ENCODE measurements at regions not wholly inside any gene's neighbourhood (a gene's known extent, or its start where the extent isn't known, plus 50 kb on each side); places are given as distances from the start of the nearest gene placed in this dataset.
"Not testable (repeated sequence)": the region's sequence is repeated elsewhere in the genome, so short reads cannot be mapped to it uniquely, and the experiment has no call there.

DNA sequence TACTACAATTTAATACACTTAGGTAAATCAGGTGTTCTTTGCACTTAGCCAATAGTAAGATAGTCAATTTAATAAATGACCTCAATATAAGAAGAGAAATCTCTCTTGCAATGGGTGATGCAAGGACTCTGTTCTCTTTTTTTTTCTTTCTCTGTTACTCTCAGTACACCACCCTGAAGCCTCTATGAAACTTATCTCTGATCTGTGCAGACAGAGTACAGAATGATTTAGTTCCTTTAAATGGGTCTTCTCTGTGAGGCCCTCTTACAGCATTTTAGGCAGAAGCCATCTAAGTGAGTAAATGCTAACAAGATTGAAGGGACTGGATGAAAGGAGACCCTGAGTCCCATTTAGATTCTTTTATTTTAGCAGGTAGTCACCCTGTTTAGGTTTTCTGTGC lies 312.8 kb downstream of the RFPL4B start:
- DNase-seq (ENCODE audit: low spot score), result no peak

DNA sequence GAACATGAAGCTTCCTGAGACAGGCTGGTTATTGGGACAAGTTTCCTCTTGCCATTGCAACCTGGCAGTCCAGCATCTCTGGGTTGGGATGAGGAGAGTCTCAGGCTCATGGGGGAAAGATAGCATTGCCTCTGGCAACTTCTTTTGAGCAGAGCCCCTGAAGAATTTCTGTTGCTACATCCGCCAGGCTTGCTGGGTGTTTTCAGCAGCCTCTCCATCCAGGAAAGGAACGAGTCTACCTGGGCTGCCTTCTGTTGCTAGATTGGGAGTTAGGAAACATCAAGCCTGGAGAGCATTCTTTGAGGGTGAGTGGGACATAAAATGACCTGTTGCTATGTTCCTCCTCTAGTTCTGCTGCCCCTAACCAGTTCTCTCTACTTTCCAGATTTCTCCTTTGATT lies 313.5 kb downstream of the RFPL4B start:
- no peak for DNase-seq (ENCODE audit: low spot score)

DNA sequence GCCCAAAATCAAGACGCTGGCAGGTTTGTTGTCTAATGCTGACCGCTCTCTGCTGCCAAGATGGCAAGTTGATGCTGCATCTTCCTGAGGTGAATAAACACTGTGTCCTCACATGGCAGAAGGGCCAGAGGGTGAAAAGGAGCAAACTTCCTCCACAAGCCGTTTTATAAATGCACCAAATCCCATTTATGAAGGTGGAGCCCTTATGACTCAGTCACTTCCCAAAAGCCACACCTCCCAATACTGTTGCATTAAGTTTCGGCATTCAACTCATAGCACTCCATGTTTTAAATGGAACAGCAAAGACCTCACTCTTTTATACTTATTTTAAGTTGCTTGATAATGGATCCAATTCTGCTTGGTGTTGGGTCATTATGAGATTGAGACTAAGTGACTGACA lies 316.6 kb downstream of the RFPL4B start:
- DNase-seq (ENCODE audit: low spot score), result no peak

DNA sequence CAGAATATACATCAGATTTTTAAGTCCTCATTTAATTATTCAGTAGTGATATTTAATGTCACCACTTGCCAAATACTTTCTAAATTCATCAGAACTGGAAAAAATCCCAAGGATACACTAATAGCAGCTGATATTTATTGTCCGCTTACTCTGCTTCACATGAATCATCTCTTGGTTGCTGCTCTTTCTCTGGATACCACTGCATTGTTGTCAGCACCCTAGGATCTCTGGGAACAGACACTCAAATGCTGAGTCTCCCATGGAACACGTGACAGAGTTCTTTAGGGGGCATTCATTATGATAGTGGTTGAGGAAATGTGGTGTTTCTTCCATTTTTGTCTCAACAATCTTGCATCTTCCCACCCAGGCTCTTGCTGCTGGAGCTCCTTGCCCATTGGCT lies 318.0 kb downstream of the RFPL4B start:
- DNase-seq (ENCODE audit: low spot score), result no peak

DNA sequence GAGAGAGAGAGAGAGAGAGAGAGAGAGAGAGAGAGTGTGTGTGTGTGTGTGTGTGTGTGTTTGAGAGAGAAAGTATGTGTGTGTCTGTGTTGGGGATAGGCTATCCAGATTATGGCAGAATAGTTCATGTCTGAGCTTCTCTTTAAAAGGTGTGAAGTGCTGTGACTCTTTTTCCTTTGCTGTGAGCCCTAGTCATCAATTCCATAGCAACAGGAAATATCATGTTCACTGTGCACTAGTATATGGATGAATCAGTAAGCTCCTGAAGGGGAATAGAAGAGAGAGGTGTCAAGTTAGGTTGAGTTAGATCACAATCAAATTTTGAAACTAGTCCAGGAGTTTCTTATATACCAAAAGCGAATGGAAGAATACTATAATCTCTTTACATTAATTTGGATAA lies 318.7 kb downstream of the RFPL4B start:
- peak; percentile 48 for DNase-seq (ENCODE audit: low spot score)

DNA sequence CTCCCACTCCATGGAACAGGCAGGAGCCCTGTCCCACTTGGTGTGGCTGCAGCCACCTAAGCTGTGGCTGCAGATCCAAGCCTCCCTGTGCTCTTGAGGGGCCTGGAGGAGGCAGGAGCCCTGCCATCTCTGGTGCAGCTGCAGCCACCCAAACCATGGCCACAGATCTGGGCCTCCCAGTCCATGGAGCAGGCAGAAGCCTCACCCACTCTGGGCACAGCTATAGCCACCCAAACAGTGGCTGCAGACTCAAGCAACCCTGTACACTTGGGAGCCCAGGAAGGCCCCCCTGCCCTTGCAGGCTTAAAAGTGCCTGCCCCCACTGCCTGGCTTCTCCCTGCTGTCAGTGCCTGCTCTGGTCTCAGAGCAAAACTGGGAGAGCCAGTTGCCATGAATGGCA lies 320.3 kb downstream of the RFPL4B start:
- DNase-seq (ENCODE audit: low spot score), result no peak

DNA sequence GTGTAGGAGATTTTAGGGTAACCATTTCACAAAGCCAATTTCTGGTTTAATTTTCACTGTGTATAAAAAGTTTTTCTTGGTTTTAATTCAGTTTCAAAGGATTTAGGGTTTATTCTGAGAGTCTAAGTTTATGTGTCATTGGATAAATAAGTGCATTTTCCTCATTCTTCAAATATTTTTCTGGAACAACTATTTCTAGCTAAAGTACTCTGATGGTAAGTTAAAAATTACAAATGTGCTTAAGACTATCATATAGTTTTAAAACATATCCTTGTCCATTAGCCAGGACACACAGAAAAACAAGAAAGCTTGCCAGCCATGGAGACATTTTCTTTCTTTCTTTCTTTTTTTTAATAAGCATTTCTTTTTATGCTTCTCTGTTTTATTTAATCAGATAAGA lies 333.0 kb downstream of the RFPL4B start:
- no peak for DNase-seq (ENCODE audit: low spot score)

DNA sequence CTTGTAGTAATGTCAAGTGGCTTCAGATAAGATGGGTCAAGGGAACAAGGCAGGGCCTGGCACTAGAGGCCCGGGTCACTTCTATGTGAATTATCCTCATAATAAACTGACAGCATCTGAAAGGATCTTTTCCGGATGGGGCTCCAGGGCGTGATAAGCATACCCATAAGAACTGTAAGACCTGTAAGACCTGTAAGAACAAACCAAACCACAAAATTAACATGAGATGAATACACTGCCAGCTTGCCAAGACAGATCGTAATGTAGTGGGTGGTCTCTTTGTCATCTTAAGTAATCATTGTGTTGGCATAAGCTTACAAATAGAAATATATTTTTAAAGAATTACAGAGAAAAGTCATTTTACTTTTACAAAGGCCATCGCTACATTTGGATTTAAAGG lies 334.9 kb downstream of the RFPL4B start:
- DNase-seq (ENCODE audit: low spot score), result no peak

DNA sequence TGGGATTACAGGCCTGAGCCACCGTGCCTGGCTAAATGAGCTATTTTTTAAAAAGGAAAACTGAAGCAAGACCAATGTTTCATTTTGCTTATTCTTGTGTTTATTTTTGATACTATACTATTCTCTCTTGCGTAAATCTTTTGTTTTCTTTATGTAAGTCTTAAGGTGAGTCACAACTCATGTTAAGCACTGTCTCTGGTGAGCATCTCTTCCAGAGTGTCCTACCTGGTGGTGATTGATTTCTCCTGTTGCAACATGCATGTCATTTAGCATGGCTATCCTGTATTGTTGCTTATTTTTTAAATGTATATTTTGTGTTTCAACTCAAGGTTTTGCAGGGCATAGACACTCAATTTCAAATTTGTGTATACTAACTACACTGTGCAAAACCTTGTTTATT lies 336.0 kb downstream of the RFPL4B start:
- no peak for DNase-seq (ENCODE audit: low spot score)

DNA sequence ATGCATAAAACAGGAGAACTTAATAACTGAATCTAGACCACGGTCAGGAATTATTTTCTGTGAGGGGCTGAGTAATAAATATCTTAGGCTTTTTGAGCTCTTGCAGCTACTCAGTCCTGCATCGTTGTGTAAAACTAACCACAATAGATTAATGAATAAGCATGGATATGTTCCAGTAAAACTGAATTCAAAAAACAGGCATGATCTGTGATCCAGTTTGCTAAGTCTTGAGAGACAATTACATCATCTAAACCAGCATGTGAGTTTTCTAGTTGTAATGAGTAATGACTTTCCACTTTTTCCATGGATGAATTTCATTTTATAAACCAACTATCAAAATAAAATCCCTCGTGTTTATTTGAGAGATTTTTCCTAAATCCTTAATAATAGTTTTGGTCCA lies 336.8 kb downstream of the RFPL4B start:
- no peak for DNase-seq (ENCODE audit: low spot score)

DNA sequence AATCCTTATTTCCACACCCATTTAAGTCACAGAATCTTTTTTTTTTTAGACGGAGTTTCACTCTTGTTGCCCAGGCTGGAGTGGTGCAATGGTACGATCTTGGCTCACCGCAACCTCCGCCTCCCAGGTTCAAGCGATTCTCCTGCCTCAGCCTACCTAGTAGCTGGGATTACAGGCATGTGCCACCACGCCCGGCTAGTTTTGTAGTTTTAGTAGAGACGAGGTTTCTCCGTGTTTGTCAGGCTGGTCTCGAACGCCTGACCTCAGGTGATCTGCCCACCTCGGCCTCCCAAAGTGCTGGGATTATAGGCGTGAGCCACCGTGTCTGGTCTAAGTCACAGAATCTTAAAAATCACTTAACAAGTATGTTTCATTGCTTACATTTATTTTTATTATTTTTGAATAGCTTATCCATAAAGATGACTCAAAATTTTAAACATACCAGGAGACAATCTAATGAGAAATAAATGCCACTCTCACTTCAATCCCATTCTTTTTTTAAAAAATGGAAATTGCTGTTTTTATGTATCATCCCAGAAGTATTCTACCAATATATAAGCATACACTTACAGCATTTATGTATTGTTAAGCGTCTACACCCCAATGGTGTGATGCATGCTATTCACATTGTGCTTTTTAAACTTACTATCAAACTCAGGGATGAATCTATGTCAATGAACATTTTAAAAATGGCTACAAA lies 338.5 kb downstream of the RFPL4B start:
- not testable (repeated sequence) for DNase-seq (ENCODE audit: low spot score)

DNA sequence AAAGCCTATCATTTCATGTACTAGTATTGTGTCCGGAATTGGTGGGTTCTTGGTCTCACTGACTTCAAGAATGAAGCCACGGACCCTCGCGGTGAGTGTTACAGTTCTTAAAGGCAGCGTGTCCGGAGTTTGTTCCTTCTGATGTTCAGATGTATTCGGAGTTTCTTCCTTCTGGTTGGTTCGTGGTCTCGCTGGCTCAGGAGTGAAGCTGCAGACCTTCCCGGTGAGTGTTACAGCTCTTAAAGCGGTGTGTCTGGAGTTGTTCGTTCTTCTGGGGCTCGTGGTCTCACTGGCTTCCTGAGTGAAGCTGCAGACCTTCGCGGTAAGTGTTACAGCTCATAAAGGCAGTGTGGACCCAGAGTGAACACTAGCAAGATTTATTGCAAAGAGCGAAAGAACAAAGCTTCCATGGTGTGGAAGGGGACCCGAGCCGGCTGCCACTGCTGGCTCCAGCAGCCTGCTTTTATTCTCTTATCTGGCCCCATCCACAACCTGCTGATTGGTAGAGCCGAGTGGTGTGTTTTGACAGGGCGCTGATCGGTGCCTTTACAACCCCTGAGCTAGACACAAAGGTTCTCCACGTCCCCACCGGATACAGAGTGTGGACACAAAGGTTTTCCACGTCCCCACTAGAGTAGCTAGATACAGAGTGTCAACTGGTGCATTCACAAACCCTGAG lies 341.5 kb downstream of the RFPL4B start:
- not testable (repeated sequence) for DNase-seq (ENCODE audit: low spot score)

DNA sequence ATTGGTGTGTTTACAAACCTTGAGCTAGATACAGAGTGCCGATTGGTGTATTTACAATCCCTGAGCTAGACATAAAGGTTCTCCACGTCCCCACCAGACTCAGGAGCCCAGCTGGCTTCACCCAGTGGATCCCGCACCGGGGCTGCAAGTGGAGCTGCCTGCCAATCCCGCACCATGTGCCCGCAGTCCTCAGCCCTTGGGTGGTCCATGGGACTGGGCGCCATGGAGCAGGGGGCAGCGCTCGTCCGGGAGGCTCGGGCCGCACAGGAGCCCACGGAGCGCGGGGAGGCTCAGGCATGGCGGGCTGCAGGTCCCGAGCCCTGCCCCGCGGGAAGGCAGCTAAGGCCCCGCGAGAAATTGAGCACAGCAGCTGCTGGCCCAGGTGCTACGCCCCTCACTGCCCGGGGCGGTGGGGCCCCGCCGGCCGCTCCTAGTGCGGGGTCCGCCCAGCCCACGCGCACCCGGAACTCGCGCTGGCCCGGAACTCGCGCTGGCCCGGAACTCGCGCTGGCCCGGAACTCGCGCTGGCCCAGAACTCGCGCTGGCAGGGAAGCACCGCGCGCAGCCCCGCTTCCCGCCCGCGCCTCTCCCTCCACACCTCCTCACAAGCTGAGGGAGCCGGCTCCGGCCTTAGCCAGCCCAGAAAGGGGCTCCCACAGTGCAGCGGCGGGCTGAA lies 342.2 kb downstream of the RFPL4B start:
- DNase-seq (ENCODE audit: low spot score), result not testable (repeated sequence)

DNA sequence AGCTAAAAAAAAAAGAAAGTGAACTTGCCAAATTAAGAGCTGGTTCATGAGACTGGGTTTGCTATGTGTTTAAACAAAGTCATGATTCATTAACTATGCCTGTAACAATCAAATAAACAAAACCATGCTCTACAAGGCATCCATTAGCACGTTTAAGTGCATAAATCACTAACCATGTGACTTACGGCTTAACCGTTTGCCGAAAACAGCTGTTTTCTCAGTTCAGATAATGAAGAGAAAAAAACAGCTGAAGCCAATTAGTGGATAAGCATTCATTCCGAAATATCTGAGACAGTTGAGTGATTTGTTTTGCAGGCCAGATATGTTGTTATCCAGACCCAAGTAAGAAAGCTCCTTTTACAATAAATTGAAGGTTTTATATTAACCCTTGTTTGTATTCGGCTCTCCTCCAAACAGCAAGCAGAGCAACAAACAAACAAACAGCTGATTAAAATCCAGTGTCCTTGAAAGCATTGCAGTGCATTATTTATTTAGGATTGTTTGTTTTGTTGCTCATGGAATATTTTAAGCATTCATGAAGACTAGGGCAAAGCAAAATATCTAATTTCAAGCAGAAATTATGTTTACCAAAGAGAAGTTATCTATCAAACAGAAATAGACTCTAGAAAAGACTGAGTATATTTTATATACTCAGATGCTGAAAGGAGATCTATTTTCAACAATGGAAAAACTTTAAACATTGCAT lies 343.5 kb downstream of the RFPL4B start:
- no peak for DNase-seq (ENCODE audit: low spot score)

DNA sequence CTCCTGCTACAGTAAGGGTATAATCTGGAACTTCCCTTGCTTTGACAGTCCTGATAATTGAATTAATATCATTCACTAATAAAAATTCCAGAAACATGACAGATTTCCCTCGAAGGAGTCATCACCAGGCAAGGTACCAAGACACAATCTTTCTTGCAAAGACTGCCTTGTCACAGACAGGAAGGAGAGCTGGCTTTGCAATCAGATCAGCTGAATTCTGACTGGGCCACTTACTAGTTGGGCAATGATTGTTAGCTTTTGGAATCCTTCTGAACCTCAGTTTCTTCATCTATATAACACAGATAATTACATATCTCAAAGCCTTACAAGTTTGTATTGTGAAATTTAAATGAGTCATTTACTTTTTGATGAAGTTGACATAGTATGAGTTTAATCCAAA lies 344.2 kb downstream of the RFPL4B start:
- peak; percentile 81 for DNase-seq (ENCODE audit: low spot score)

DNA sequence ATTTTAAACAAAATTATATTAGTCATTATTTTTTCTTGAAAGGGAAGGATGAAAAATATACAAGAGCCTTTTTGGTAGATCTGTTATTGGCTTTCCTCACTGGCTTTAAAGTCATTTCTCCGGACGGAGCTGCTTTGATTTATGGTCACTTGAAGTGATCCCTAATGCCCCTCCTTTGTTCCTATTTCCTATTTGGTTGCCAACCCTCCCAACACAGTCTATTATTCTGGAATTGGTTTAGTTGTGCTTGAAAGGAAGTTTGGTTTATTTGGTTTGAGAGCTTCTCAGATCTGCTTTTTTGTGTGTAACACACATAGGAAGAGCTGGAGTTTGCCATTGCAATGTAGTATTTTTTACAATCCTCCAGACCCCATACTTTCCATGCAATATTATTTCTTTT lies 347.9 kb downstream of the RFPL4B start:
- no peak for DNase-seq (ENCODE audit: low spot score)

DNA sequence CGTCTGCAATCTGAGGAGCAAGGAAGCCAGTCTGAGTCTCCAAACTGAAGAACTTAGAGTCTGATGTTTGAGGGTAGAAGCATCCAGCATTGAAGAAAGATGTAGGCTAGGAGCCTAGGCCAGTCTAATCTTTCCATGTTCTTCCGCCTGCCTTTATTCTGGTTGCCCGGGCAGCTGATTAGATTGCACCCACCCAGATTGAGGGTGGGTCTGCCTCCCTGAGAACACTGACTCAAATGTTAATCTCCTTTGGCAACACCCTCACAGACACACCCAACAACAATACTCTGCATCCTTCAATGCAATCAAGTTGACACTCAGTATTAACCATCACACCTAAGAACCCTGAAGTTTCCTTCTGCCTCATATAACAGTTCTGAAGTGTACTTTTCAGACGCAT lies 350.1 kb downstream of the RFPL4B start:
- DNase-seq (ENCODE audit: low spot score), result no peak

DNA sequence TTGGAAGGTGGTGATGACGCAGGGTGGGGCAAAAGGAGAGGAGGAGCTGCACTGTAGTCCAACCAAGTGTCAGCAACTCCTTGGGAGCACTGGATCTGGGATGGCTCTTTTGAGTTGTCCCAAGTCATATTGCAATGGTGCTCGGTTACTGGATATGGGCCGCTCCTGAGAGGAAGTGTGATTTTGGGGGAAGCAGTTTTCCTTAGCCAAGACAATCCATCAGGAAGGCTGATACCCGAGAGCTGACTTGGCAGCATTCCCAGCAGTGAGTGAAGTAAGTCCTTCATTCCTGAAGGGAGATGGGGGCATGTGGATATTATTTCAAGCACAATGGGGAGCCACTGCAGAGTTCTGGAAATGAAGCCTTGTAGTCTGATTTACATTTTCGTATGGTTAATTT lies 354.1 kb downstream of the RFPL4B start:
- DNase-seq (ENCODE audit: low spot score), result no peak

DNA sequence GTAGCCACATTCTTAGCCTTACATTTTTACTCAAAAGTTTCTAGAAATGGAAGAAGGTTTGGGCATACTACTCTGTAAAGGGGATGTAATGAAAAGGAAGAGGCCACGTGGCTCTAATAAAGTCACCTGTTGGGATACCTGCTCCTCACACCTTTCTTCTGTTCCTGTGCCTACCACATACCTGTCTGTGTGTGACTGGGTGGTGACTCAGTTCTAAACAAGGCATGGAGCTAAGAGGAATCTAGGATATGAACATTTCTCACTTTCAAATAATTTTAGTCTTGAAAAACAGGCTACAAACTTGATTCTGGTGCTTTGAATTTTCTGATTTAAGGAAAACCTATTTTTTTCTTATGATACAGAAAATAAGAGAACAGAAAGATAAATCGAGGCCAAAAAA lies 363.6 kb downstream of the RFPL4B start:
- DNase-seq (ENCODE audit: low spot score), result no peak

DNA sequence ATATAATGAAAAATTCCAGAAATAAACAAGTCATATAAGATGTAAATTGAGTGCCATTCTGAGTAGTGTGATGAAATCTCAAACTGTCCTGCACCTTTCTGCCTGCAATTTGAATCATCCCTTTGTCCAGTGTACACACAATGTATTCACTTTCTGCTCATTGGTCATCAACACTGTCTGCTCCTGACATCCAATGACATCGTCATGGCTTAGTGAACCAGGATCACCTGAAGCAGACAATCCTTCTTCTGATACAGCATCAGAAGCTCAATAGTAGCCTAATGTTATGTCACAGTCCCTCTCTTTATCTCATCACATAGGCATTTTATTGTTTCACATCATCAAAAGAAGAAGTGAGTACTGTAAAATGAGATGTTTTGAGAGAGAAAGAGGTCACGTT lies 366.3 kb downstream of the RFPL4B start:
- DNase-seq (ENCODE audit: low spot score), result no peak

DNA sequence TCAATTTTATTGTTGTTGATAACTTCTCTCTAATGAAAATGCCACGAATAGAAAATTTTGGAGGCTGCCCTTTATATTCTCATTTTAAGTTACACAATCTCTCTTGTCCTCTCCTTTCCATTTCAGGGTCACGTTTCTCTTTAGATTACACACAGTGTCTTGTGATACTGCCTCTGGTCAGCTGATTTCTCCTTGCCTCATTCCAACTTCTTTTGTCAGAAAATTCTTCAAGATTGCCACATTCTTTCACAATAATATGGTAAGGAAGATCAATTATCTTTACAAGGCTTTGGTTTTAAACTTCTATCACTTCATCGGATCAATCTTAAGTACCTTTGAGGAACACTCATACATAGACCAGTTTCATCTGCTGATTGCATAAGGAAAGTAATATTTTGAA lies 370.3 kb downstream of the RFPL4B start:
- DNase-seq (ENCODE audit: low spot score), result no peak

DNA sequence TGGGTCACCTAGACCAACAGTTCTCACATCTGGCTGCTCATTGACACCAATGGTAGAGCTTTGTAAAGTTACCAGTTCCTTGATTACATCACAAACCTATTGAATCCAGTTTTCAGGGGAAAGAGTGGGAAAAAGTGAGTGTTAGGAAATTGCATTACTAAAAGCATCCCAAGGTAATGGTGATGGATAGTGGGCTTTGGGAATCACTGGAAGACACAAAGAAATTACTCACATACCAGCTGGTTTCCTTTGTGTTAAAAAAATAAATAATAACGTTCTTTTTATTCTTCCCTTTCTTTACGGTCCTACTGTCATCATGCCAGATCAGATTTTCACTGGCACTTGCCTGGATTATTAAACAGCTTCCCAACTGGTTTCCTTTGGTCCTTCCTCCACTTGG lies 370.7 kb downstream of the RFPL4B start:
- DNase-seq (ENCODE audit: low spot score), result no peak

DNA sequence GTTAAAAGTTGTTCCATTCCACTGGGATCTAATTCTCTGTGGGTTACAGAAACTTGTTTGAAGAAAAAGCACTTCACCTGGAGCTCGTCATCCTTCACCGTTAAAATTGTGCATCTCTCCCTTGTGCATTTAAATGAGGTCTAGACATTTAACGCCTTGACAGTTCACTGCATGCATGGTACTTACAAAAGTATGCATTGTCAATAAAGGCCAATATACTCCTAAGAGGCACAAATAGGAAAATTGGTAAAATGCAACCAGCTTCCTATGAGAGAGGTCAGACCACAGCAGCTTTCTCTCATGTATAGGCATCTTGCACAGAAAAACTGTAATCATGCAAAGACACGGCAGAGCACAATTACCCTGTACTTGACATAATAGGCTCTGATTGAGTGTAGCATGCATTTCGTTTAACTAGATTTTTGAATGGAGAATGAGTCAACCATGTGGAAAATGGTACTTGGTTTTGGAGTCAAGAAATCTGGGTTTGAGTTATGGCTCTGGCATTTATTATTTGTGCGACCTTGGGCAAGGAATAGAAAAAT lies 378.5 kb downstream of the RFPL4B start:
- no peak for DNase-seq (ENCODE audit: low spot score)
